MV-4-11 (cell line): ENCODE measurements at regions not wholly inside any gene's neighbourhood (a gene's known extent, or its start where the extent isn't known, plus 50 kb on each side); places are given as distances from the start of the nearest gene placed in this dataset.

Experiments
- DNase-seq: peaks from one replicate; lab custom pipeline; 2025; lab: John Stamatoyannopoulos, UW

- no peak for DNase-seq
Observed at GRCh38 chr6:95501032-95501904, 76.1 kb upstream of the MANEA start.

DNA sequence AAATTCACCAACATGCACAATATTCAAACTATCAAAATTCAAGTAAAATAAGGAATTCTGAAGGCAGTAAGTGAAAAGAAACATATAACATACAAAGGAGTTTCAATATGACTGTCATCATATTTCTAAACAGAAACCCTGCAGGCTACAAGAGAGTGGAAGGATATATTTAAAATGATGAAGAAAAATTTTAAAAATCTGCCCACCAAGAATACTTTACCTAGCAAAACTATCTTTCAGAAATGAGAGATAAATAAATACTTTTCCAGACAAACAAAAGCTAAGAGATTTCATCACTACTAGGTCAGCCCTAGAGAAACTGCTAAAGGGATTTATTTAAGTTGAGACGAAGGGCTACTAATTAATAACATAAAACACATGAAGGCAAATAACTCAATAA lies 73.8 kb upstream of the MANEA start:
- DNase-seq = no peak

DNA sequence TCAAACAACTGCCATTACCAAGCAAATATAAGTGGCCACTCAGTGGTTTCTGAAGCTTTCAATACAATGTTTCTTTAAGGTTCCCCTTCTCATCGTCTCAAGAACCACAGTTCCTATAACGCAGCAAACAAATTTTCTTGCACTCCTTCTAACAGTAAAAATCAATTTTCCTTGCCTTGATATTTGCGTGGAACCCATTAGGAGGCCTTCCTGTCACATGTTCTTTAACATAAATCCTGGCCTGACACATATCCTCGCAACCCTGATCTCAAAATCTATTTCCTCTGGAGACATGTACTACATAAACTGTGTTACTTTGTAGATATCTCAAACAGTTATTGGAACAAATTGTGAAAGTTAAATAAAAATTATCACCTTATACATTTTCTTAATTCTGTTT lies 65.9 kb upstream of the MANEA start:
- DNase-seq = no peak

- no peak for DNase-seq
Observed at GRCh38 chr6:95515975-95516374, 61.4 kb upstream of the MANEA start.

GRCh38 chr6:95517004-95517403 lies 60.3 kb upstream of the MANEA start:
- DNase-seq = no peak

GRCh38 chr6:95517568-95517967 lies 59.8 kb upstream of the MANEA start:
- DNase-seq = no peak

GRCh38 chr6:95518630-95519227 lies 58.6 kb upstream of the MANEA start:
- no peak for DNase-seq

DNA sequence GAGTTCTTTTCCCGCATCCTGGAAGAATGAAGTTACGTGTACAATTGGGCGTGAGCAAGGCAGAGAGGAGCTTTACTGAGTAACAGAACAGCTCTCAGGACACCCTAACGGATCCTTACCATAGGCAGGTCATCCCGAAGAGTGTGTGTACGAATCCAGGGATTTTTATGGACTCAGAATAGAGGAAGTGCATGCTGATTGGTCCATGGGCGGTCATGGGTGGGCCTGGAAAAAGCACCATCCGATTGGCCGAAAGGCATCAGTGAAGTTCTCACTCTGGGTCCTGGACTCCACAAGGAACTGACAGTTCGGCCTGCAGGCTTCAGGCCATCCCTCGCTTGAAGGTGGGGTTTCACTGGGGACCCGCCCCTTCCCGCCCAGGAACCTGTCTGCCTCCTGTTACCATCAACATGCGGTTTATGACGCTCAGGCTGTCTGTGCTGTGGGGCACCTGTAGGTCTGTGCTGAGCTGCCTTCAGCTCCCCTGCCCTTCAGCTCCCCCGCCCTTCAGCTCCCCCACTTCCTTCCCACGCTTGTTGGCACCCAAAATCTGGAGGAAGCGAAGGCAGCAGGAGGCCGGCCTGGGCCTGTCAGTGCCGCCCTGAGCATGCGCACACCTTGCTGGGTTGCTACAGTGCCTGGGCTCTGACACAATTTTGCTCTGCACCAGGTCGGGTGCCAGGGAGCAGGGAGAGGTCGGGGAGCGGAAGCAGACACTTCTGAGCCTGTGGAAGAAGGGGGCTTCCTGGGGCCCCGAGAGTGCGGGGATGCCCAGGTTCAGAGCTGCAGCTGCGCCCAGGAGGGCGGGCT lies 57.9 kb upstream of the MANEA start:
- DNase-seq = no peak

DNA sequence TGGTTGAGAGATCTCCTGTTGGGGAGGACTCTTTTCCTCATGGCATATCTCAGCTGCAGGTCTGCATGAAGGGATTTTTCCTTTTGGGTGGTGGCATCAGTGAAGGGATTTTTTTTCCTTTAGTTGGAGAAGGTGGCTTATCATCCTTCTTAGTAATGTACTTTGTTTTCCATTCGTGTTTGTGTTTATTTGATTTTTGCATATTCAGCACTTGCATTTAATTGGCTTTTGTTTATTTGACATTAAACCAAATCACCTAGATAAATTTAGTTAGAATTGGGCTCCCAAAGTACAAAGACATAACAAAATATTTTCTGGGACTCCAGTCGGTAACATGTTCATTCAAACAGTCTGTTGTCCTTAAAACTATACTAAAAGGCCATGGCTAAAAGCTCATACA lies 56.2 kb upstream of the MANEA start:
- no peak for DNase-seq
